H1 (cell line): ENCODE measurements at regions not wholly inside any gene's neighbourhood (a gene's known extent, or its start where the extent isn't known, plus 50 kb on each side); places are given as distances from the start of the nearest gene placed in this dataset.

Source experiments
- CTCF ChIP-seq, 3 experiments: IDR thresholded peaks; 1 replicate in 2 of 3; 2 replicates in 1 of 3; pipeline versions ENCODE4 v1.5.1 to v1.6.1; 2011; ENCODE audit warnings: low read length in 3 of 3, mild to moderate bottlenecking in 3 of 3, inconsistent platforms in 2 of 3, low read depth in 1 of 3, moderate library complexity in 1 of 3; ENCODE audit not compliant: insufficient read depth in 1 of 3; ENCODE audit errors: control extremely low read depth in 1 of 3
- RAD21 ChIP-seq, 2 experiments: IDR thresholded peaks in 1 of 2; conservative IDR thresholded peaks in 1 of 2; 2 replicates each; pipeline ENCODE4 v1.6.1; 2011; ENCODE audit warnings: low read depth in 2 of 2, low read length in 2 of 2, improper control_type of control experiment in 1 of 2, inconsistent platforms in 1 of 2, mild to moderate bottlenecking in 1 of 2, moderate library complexity in 1 of 2
- RFX5 ChIP-seq: IDR thresholded peaks from 2 replicates; pipeline ENCODE4 v1.6.1; 2011; ENCODE audit warnings: low read depth, low read length, improper control_type of control experiment, borderline replicate concordance
- SIN3A ChIP-seq, 2 experiments: IDR thresholded peaks in 1 of 2; conservative IDR thresholded peaks in 1 of 2; 2 replicates each; pipeline ENCODE4 v1.6.1; 2011 to 2012; ENCODE audit warnings: low read length in 2 of 2, improper control_type of control experiment in 1 of 2, low read depth in 1 of 2, mild to moderate bottlenecking in 1 of 2
- SP1 ChIP-seq: IDR thresholded peaks from 2 replicates; pipeline ENCODE4 v1.6.1; 2011; ENCODE audit warnings: low read depth, low read length
- SP2 ChIP-seq: IDR thresholded peaks from 2 replicates; pipeline ENCODE4 v1.6.1; 2012; ENCODE audit warnings: mild to moderate bottlenecking, low read length, inconsistent platforms
- SUZ12 ChIP-seq: fragments of 200-600 bp; sonication (generic); IDR thresholded peaks from 2 replicates; pipeline ENCODE4 v1.6.1; 2012; ENCODE audit warnings: mild to moderate bottlenecking, inconsistent platforms, low read length, moderate library complexity, mixed read lengths
- TAF1 ChIP-seq: IDR thresholded peaks from 2 replicates; pipeline ENCODE4 v1.6.1; 2011; ENCODE audit warnings: mild to moderate bottlenecking, low read depth, low read length
- YY1 ChIP-seq: IDR thresholded peaks from 2 replicates; pipeline ENCODE4 v1.6.1; 2011; ENCODE audit warnings: low read depth, mild to moderate bottlenecking, low read length

GRCh38 chr22:49237279-49237678, 590.4 kb downstream of the BRD1 start:
- no peak for TF ChIP-seq SUZ12
- TF ChIP-seq RAD21 (IDR thresholded peaks at IDR 0.05 in 1 of 2, conservative IDR thresholded peaks at IDR 0.05 in 1 of 2; ENCODE audit: low read depth in 2 of 2, low read length in 2 of 2), result no peak
- TF ChIP-seq TAF1, result no peak
- no peak for TF ChIP-seq SP1
- no peak for TF ChIP-seq CTCF (IDR thresholded peaks at IDR 0.05; ENCODE audit: control extremely low read depth in 1 of 3, insufficient read depth in 1 of 3, low read depth in 1 of 3, low read length in 3 of 3)
- TF ChIP-seq SIN3A (conservative IDR thresholded peaks at IDR 0.05 in 1 of 2, IDR thresholded peaks at IDR 0.05 in 1 of 2; ENCODE audit: low read depth in 1 of 2, low read length in 2 of 2), result no peak
- no peak for TF ChIP-seq SP2
- no peak for TF ChIP-seq RFX5
- TF ChIP-seq YY1, result no peak
